Neural crest cell (in vitro differentiated cells): ENCODE measurements at regions not wholly inside any gene's neighbourhood (a gene's known extent, or its start where the extent isn't known, plus 50 kb on each side); places are given as distances from the start of the nearest gene placed in this dataset.

Source experiments
- DNase-seq: peaks from one replicate; pipeline ENCODE4 v3.0.0; 2021; ENCODE audit warnings: low read depth, mixed read lengths, low spot score
- H3K27ac Mint-ChIP-seq: one replicate; pipeline ENCODE4 v1.8.0; 2021; ENCODE audit warnings: mild to moderate bottlenecking, mixed read lengths; ENCODE audit not compliant: unreplicated experiment
- H3K27me3 Mint-ChIP-seq: 2 replicates; pipeline ENCODE4 v1.8.0; 2021; ENCODE audit warnings: low read depth, mild to moderate bottlenecking, mixed read lengths
- H3K36me3 Mint-ChIP-seq: 2 replicates; pipeline ENCODE4 v1.8.0; 2021; ENCODE audit warnings: low read depth, mild to moderate bottlenecking, mixed read lengths
- H3K4me1 Mint-ChIP-seq: 2 replicates; pipeline ENCODE4 v1.8.0; 2021; ENCODE audit warnings: mixed read lengths
- H3K4me3 Mint-ChIP-seq: one replicate; pipeline ENCODE4 v1.8.0; 2021; ENCODE audit warnings: mild to moderate bottlenecking, mixed read lengths
- H3K9me3 Mint-ChIP-seq: 2 replicates; pipeline ENCODE4 v1.8.0; 2021; ENCODE audit warnings: mixed read lengths
- TF ChIP-seq, protein P1 (sequence below): fragments of 200-600 bp; sonication (generic); conservative IDR thresholded peaks from 2 replicates; pipeline ENCODE4 v1.5.0; 2021; ENCODE audit warnings: antibody characterized with exemption, mild to moderate bottlenecking

DNA sequence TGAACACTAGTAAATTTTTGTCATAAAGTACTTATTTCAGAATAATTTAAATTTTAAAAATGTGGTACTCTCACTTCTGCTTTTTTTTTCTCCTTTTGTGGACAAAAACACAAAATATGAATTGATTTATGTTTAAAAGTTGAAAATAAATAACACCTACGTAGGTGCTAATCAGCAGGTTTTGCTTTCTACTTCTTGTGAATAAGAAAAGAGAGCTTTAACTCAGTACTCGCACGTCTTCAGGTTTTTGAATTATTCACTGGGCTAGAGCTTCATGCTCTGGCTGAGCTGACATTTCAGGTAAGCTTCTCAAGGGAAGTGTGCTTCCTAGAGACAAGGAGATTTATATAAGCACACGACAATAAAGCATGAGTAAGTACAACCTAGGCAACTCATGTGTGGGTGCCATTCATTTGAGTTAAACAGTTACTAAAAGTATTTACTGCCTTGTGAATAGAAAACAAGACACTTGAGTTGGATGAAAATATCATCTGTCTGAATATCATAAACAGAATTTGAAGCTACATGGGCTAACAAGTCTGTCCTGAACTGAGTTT is 190.0 kb upstream of the POT1 start:
- Mint-ChIP-seq H3K27me3 (no peaks in the 10 kb centered on the region), H3K4me1 (peaks cover 5% of the 10 kb centered on the region), H3K9me3 (peaks cover 7% of the 10 kb centered on the region), H3K27ac (no peak overlapping the region), H3K4me3 (no peak overlapping the region), H3K36me3 (no peaks in the 10 kb centered on the region)
- TF ChIP-seq, protein P1, sequence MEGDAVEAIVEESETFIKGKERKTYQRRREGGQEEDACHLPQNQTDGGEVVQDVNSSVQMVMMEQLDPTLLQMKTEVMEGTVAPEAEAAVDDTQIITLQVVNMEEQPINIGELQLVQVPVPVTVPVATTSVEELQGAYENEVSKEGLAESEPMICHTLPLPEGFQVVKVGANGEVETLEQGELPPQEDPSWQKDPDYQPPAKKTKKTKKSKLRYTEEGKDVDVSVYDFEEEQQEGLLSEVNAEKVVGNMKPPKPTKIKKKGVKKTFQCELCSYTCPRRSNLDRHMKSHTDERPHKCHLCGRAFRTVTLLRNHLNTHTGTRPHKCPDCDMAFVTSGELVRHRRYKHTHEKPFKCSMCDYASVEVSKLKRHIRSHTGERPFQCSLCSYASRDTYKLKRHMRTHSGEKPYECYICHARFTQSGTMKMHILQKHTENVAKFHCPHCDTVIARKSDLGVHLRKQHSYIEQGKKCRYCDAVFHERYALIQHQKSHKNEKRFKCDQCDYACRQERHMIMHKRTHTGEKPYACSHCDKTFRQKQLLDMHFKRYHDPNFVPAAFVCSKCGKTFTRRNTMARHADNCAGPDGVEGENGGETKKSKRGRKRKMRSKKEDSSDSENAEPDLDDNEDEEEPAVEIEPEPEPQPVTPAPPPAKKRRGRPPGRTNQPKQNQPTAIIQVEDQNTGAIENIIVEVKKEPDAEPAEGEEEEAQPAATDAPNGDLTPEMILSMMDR = no peak
- DNase-seq = no peak

DNA sequence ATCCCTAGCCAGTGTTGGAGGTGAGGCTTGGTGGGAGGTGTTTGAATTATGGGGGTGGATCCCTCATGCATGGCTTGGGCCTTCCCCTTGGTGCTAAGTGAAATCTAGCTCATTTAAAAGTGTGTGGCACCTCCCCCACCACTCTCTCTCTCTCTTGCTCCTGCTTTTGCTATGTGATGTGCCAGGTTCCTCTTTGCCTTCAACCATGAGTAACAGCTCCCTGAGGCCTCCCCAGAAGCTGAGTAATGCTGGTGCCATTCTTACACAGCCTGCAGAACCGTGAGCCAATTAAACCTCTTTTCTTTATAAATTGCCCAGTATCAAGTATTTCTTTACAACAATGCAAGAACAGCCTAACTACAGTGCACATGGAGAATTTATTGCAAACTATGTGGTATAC is 188.8 kb upstream of the POT1 start:
- Mint-ChIP-seq H3K27ac (no peak overlapping the region), H3K4me3 (no peak overlapping the region), H3K27me3 (no peaks in the 10 kb centered on the region), H3K4me1 (no peaks in the 10 kb centered on the region), H3K9me3 (peaks cover 2% of the 10 kb centered on the region), H3K36me3 (no peaks in the 10 kb centered on the region)
- no peak for DNase-seq
- TF ChIP-seq, protein P1 = no peak

DNA sequence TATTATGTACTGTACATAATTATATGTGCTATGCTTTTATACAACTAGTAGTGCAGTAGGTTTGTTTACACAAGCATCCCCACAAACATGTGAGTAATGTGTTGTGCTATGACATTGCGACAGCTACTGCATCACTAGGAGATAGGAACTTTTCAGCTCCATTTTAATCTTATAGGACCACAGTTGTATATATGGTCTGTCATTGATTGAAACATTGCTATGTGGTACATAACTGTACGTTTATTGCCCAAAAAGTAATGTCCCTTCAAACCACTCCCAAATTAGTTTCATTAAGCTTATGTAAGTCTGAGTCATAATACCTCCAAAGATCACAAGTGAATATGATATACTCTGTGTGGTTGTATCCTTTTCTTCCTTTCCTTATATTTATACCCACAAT is 183.2 kb upstream of the POT1 start:
- Mint-ChIP-seq H3K27me3 (no peaks in the 10 kb centered on the region), H3K27ac (no peak overlapping the region), H3K9me3 (peaks cover 10% of the 10 kb centered on the region), H3K4me3 (no peak overlapping the region), H3K36me3 (no peaks in the 10 kb centered on the region), H3K4me1 (no peaks in the 10 kb centered on the region)
- no peak for DNase-seq
- TF ChIP-seq, protein P1 = no peak

DNA sequence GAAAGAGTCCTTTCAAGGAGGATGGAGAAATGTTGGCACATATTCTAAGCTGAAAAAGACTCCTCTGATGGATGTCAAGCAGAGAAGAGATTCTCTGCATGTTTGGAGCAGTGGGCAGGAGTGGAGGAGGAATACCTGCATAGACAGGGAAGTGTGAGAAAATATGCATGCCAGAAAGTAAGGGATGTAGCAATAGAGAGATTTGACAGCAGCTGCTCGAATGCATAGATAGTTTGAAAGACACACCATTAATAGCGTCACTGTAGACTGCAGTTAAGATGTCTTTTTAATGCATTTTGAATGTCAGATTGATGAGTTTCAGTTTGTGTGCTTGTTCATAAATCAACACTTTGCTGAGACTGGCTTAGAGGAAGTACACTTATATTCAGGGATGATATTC is 169.9 kb upstream of the POT1 start:
- TF ChIP-seq, protein P1 = no peak
- H3K4me3 Mint-ChIP-seq = no peak overlapping the region
- H3K4me1 Mint-ChIP-seq = no peaks in the 10 kb centered on the region
- H3K36me3 Mint-ChIP-seq = no peaks in the 10 kb centered on the region
- H3K27ac Mint-ChIP-seq = no peak overlapping the region
- H3K9me3 Mint-ChIP-seq = peaks cover 3% of the 10 kb centered on the region
- no peaks in the 10 kb centered on the region for H3K27me3 Mint-ChIP-seq
- DNase-seq = no peak

DNA sequence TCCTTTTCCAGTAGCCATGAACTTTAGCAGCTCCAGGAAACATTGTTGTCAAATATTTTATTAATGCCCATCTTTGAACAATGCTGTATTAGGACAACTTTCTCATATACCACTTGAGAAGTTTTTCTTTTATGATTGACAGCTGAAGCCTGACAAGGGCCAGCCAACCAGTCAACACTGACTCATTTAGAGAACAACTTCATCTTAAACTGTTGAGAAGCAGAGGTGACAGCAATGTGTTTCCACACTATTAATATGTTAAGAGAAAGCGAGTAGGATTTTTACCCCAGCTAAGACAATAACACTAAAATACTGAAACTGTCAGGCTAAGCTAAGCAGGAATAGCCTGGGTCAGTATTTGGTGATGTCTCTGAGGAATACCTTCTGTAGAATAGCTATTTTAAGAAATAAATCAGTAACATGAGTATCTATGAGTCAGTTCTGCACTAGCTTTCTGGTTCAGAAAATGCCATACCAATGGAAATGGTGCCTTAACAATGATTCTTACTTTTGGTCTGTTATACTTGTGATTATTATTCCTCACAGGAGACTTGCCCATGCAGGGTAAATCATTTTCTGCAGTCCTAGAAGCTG is 168.8 kb upstream of the POT1 start:
- Mint-ChIP-seq H3K27ac (no peak overlapping the region), H3K36me3 (no peaks in the 10 kb centered on the region), H3K9me3 (peaks cover 3% of the 10 kb centered on the region), H3K4me3 (no peak overlapping the region), H3K27me3 (no peaks in the 10 kb centered on the region), H3K4me1 (no peaks in the 10 kb centered on the region)
- TF ChIP-seq, protein P1 = no peak
- no peak for DNase-seq
